CD14-positive monocyte (primary cell): ENCODE measurements at regions not wholly inside any gene's neighbourhood (a gene's known extent, or its start where the extent isn't known, plus 50 kb on each side); places are given as distances from the start of the nearest gene placed in this dataset.

Experiments used
- DNase-seq, 3 donors: peaks; one replicate each; pipeline ENCODE4 v3.0.0-alpha.2; 2011 to 2022
- H2AFZ ChIP-seq: 2 replicates; pipeline ENCODE4 v1.6.0; 2012; ENCODE audit warnings: mild to moderate bottlenecking, low read depth, low read length, inconsistent platforms; ENCODE audit not compliant: insufficient read depth, poor library complexity, severe bottlenecking
- H3K27ac ChIP-seq, 2 donors: 1 replicate in 1 of 2; 2 replicates in 1 of 2; pipeline ENCODE4 v1.5.1; 2012 to 2013; ENCODE audit warnings: low read length in 2 of 2, control low read depth in 1 of 2, inconsistent platforms in 1 of 2, low read depth in 1 of 2, mild to moderate bottlenecking in 1 of 2
- H3K27me3 ChIP-seq, 2 donors: one replicate each; pipeline versions ENCODE4 v1.6.0 to v1.6.1; 2011 to 2013; ENCODE audit warnings: low read length in 2 of 2; ENCODE audit not compliant: control insufficient read depth in 2 of 2, insufficient read depth in 2 of 2
- H3K36me3 ChIP-seq, 2 donors: replicated peaks in 1 of 2; 1 replicate in 1 of 2; 2 replicates in 1 of 2; pipeline versions ENCODE4 v1.5.1 to v1.6.1; 2012 to 2013; ENCODE audit warnings: low read length in 2 of 2, control low read depth in 1 of 2, inconsistent platforms in 1 of 2, mild to moderate bottlenecking in 1 of 2; ENCODE audit not compliant: insufficient read depth in 2 of 2, control insufficient read depth in 1 of 2
- H3K4me1 ChIP-seq, 2 donors: 1 replicate in 1 of 2; 2 replicates in 1 of 2; pipeline versions ENCODE4 v1.5.1 to v1.6.1; 2012 to 2013; ENCODE audit warnings: low read length in 2 of 2, control low read depth in 1 of 2, inconsistent platforms in 1 of 2, mild to moderate bottlenecking in 1 of 2, moderate library complexity in 1 of 2; ENCODE audit not compliant: insufficient read depth in 2 of 2, control insufficient read depth in 1 of 2
- H3K4me2 ChIP-seq: replicated peaks from 2 replicates; pipeline ENCODE3; 2012; ENCODE audit warnings: low read length, moderate library complexity, mild to moderate bottlenecking; ENCODE audit not compliant: poor library complexity, severe bottlenecking; ENCODE audit errors: extremely low read depth
- H3K4me3 ChIP-seq, 3 experiments: fragments of 200-600 bp in 1 of 3; sonication (generic) in 1 of 3; replicated peaks in 1 of 3; 1 replicate in 2 of 3; 2 replicates in 1 of 3; pipeline ENCODE4 v1.5.1; 2011 to 2013; ENCODE audit warnings: low read length in 3 of 3, mild to moderate bottlenecking in 3 of 3, control low read depth in 2 of 3, low read depth in 2 of 3, inconsistent platforms in 1 of 3, moderate library complexity in 1 of 3
- H3K79me2 ChIP-seq: 2 replicates; pipeline ENCODE4 v1.6.0; 2012; ENCODE audit warnings: mild to moderate bottlenecking, control low read depth, inconsistent platforms, low read length, moderate library complexity; ENCODE audit not compliant: insufficient read depth
- H3K9ac ChIP-seq: 2 replicates; pipeline ENCODE4 v1.6.0; 2017; ENCODE audit warnings: low read length, mild to moderate bottlenecking; ENCODE audit not compliant: insufficient read depth, poor library complexity, severe bottlenecking
- H3K9me3 ChIP-seq, 2 donors: replicated peaks in 1 of 2; 1 replicate in 1 of 2; 2 replicates in 1 of 2; pipeline versions ENCODE4 v1.5.1 to v1.6.1; 2012 to 2013; ENCODE audit warnings: low read length in 2 of 2, control low read depth in 1 of 2; ENCODE audit not compliant: control insufficient read depth in 1 of 2, insufficient read depth in 1 of 2
- H4K20me1 ChIP-seq: 2 replicates; pipeline ENCODE4 v1.6.0; 2012; ENCODE audit warnings: mild to moderate bottlenecking, low read length, control low read depth, moderate library complexity; ENCODE audit not compliant: insufficient read depth
- H3K27ac Mint-ChIP-seq, 7 donors: one replicate each; pipeline ENCODE4 v1.8.0; 2020; ENCODE audit warnings: mild to moderate bottlenecking in 7 of 7, mixed read lengths in 7 of 7, moderate library complexity in 6 of 7, inconsistent platforms in 2 of 7
- H3K27me3 Mint-ChIP-seq, 3 donors: one replicate each; pipeline ENCODE4 v1.8.0; 2021 to 2022; ENCODE audit warnings: low read depth in 3 of 3, mild to moderate bottlenecking in 3 of 3, mixed read lengths in 3 of 3, moderate library complexity in 3 of 3, inconsistent platforms in 1 of 3
- H3K36me3 Mint-ChIP-seq, 2 donors: one replicate each; pipeline ENCODE4 v1.8.0; 2020; ENCODE audit warnings: mixed read lengths in 2 of 2, inconsistent platforms in 1 of 2, mild to moderate bottlenecking in 1 of 2
- H3K4me1 Mint-ChIP-seq: one replicate; pipeline ENCODE4 v1.8.0; 2020; ENCODE audit warnings: mild to moderate bottlenecking, mixed read lengths
- H3K4me3 Mint-ChIP-seq, 2 donors: one replicate each; pipeline ENCODE4 v1.8.0; 2020; ENCODE audit warnings: mild to moderate bottlenecking in 2 of 2, mixed read lengths in 2 of 2, moderate library complexity in 1 of 2
- H3K9me3 Mint-ChIP-seq, 7 donors: one replicate each; pipeline ENCODE4 v1.8.0; 2020 to 2022; ENCODE audit warnings: mixed read lengths in 7 of 7, mild to moderate bottlenecking in 6 of 7, moderate library complexity in 6 of 7, inconsistent platforms in 2 of 7
- CTCF ChIP-seq: fragments of 200-600 bp; IDR thresholded peaks from one replicate; pipeline ENCODE4 v1.8.0; 2022; ENCODE audit warnings: antibody characterized with exemption, mild to moderate bottlenecking
- WGBS: methylation state at CpG from one replicate; pipeline ENCODE4 v1.1.5; 2013; ENCODE audit warnings: missing lambda C conversion rate; ENCODE audit not compliant: insufficient coverage; 5-methylcytosine and 5-hydroxymethylcytosine counted together
- intact Hi-C, 2 donors: fragments of 100-400 bp; cut with micrococcal nuclease; formaldehyde crosslinking; loops; one replicate each; pipeline versions ENCODE4 v1.15.0 to v1.15.1; 2023

GRCh38 chrX:7318241-7318640 is 170.3 kb upstream of the PUDP start:
- WGBS, result 100% methylated on average over 1 of the region's 7 CpGs

DNA sequence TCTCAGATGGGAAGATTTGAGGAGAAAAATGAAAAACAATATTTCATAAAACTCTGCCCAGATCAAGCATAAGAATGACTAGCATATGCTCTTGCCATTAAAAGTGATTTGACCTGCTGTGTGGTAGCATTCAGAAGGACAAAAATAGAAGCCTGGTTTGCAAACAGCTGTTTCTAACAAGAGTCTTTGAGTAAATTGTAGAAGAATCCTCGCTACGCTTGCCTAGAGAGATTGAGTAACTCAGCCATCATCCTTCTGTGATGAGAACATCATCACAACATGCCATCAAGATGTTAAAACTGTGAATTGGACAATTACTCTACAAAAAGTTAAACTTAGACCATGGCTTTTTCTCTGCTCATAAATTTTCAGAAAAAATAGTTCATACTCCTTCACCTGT is 168.9 kb upstream of the PUDP start:
- Mint-ChIP-seq H3K27ac (no peak overlapping the region), H3K4me3 (no peak overlapping the region), H3K36me3 (peaks cover 6 to 9% of the 10 kb centered on the region in 2 donors), H3K9me3 (peaks cover 0 to 10% (median 0%) of the 10 kb centered on the region in 7 donors), H3K4me1 (no peaks in the 10 kb centered on the region), H3K27me3 (peaks cover 0 to 2% (median 0%) of the 10 kb centered on the region in 3 donors)
- no peaks in the 10 kb centered on the region for H3K9me3 ChIP-seq
- no peaks in the 10 kb centered on the region for H3K27me3 ChIP-seq
- H3K27ac ChIP-seq, result no peak overlapping the region
- no peaks in the 10 kb centered on the region for H3K79me2 ChIP-seq
- no peak overlapping the region for H2AFZ ChIP-seq
- no peak overlapping the region for H3K4me3 ChIP-seq
- H3K4me2 ChIP-seq, result no peak overlapping the region
- H3K4me1 ChIP-seq, result no peaks in the 10 kb centered on the region
- H3K36me3 ChIP-seq, result no peaks in the 10 kb centered on the region
- no peak for DNase-seq
- WGBS, result no CpG with 5 or more reads among the region's 2 CpGs
- no peaks in the 10 kb centered on the region for H4K20me1 ChIP-seq
- H3K9ac ChIP-seq, result no peak overlapping the region
- intact Hi-C loops, result no loop called here
- TF ChIP-seq CTCF, result no peak

More at GRCh38 chrX:7318241-7318640, 170.3 kb upstream of the PUDP start:
- no peaks in the 10 kb centered on the region for H3K79me2 ChIP-seq
- no peak overlapping the region for H3K4me2 ChIP-seq
- no peak overlapping the region for H2AFZ ChIP-seq
- H3K36me3 Mint-ChIP-seq, result peaks cover 9 to 14% of the 10 kb centered on the region in 2 donors
- H3K4me3 Mint-ChIP-seq, result no peak overlapping the region
- no peaks in the 10 kb centered on the region for H3K27me3 ChIP-seq
- no peak overlapping the region for H3K9ac ChIP-seq
- H3K4me1 ChIP-seq, result no peaks in the 10 kb centered on the region
- H3K9me3 Mint-ChIP-seq, result peaks cover 0 to 10% (median 0%) of the 10 kb centered on the region in 7 donors
- H3K4me1 Mint-ChIP-seq, result no peaks in the 10 kb centered on the region
- H4K20me1 ChIP-seq, result no peaks in the 10 kb centered on the region
- H3K4me3 ChIP-seq, result no peak overlapping the region
- intact Hi-C loops, result no loop called here
- no peak for TF ChIP-seq CTCF
- H3K27ac Mint-ChIP-seq, result no peak overlapping the region
- no peak for DNase-seq
- no peaks in the 10 kb centered on the region for H3K36me3 ChIP-seq
- H3K27ac ChIP-seq, result no peak overlapping the region
- no peaks in the 10 kb centered on the region for H3K27me3 Mint-ChIP-seq
- H3K9me3 ChIP-seq, result no peaks in the 10 kb centered on the region
